ENCODE measurements at regions not wholly inside any gene's neighbourhood (a gene's known extent, or its start where the extent isn't known, plus 50 kb on each side); places are given as distances from the start of the nearest gene placed in this dataset.
A peak's percentile ranks its signal among the peaks of the same experiment; 100 is the strongest.

DNA sequence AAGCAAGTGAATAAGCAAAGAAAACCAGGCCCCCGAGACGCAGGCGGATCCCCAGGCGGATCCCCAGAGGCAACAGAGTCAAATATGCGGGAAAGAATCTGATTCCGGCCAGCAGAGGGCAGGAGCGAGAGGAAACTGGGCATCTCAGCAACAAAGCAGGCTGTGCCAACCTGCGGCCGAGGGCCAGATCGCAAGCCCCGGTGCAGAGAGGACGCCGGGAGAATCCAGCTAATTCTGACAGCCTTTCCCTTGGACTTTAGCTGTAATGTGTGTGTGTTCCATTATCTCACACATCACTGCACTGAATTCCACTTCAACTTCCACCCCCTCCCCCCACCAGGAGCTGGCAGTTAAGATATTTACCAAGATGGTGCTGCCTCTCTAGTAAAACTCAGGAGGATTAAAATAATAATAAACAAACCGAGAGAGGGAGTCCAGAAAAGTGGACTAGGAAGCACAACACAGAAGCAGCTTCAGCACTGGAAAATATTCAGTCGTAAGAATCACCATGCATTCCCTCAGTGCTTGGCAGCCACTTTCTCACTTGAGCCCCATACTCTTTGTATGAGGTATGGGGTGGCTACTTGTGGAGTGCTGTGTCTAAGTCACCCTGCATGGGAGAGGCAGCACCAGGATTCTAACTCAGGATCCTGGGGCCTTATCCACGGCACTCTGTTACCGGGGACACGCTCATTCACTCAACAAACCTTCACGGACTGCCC, 66.2 kb upstream of the SNX9 start:
- Histone ChIP-seq H2BK15ac (ENCODE audit: low read depth, low read length) (no peak overlapping the region), H3K9me3 (ENCODE audit: control insufficient read depth, low read depth, low read length) (no peaks in the 10 kb centered on the region), H3K18ac (ENCODE audit: insufficient read length, low read depth, low read length) (no peak overlapping the region), H2AK5ac (ENCODE audit: insufficient read length, low read length) (no peak overlapping the region), H2BK12ac (ENCODE audit: insufficient read length, low read depth, low read length) (no peak overlapping the region), H3K4me1 (ENCODE audit: insufficient read depth, low read length) (peaks cover 10% of the 10 kb centered on the region; the same call in 1 of the 2 replicates), H4K5ac (ENCODE audit: insufficient read length, low read depth, low read length) (no peak overlapping the region), H3K79me1 (ENCODE audit: insufficient read depth, low read depth, low read length, poor library complexity, severe bottlenecking) (no peaks in the 10 kb centered on the region), H3K23ac (ENCODE audit: insufficient read length, low read depth, low read length) (no peak overlapping the region), H4K8ac (replicated peaks; ENCODE audit: insufficient read length, low read depth, low read length) (no peak overlapping the region), H2BK120ac (ENCODE audit: low read depth, low read length, poor library complexity, severe bottlenecking) (no peak overlapping the region), H3K27me3 (ENCODE audit: insufficient read depth, low read length) (no peaks in the 10 kb centered on the region), H3K4me2 (ENCODE audit: insufficient read depth, insufficient read length, low read length) (no peak overlapping the region), H3K27ac (ENCODE audit: insufficient read length, low read depth, low read length) (no peak overlapping the region), H4K91ac (ENCODE audit: insufficient read length, low read depth, low read length) (no peak overlapping the region), H3T11ph (ENCODE audit: low read length) (no peak overlapping the region), H4K20me1 (ENCODE audit: control insufficient read depth, insufficient read depth, insufficient read length) (no peaks in the 10 kb centered on the region), H3K56ac (ENCODE audit: insufficient read length, low read depth, low read length) (no peak overlapping the region), H3K23me2 (ENCODE audit: insufficient read length, low read depth, low read length, poor library complexity, severe bottlenecking) (no peaks in the 10 kb centered on the region), H3K9ac (ENCODE audit: extremely low read depth, insufficient read length, low read length) (no peak overlapping the region), H3K14ac (ENCODE audit: insufficient read depth, low read length) (no peak overlapping the region), H3K4ac (ENCODE audit: low read depth, low read length) (no peak overlapping the region), H3K79me2 (ENCODE audit: insufficient read depth, low read length) (no peaks in the 10 kb centered on the region), H2BK20ac (ENCODE audit: low read depth, low read length, poor library complexity, severe bottlenecking) (no peak overlapping the region), H2AFZ (ENCODE audit: low read length) (no peak overlapping the region), H2BK5ac (ENCODE audit: insufficient read length, low read length) (no peak overlapping the region)
- H3K36me3 Mint-ChIP-seq (ENCODE audit: insufficient read depth in 1 of 3, low read depth in 3 of 3) = peaks cover 3 to 28% (median 26%) of the 10 kb centered on the region in 3 experiments; a peak in 6 of 7 replicates
- no peak overlapping the region; a peak in 1 of 5 replicates for H3K4me3 Mint-ChIP-seq
- H3K9me3 Mint-ChIP-seq = peaks cover 13 to 27% of the 10 kb centered on the region in 2 experiments
- TF ChIP-seq, protein P1, sequence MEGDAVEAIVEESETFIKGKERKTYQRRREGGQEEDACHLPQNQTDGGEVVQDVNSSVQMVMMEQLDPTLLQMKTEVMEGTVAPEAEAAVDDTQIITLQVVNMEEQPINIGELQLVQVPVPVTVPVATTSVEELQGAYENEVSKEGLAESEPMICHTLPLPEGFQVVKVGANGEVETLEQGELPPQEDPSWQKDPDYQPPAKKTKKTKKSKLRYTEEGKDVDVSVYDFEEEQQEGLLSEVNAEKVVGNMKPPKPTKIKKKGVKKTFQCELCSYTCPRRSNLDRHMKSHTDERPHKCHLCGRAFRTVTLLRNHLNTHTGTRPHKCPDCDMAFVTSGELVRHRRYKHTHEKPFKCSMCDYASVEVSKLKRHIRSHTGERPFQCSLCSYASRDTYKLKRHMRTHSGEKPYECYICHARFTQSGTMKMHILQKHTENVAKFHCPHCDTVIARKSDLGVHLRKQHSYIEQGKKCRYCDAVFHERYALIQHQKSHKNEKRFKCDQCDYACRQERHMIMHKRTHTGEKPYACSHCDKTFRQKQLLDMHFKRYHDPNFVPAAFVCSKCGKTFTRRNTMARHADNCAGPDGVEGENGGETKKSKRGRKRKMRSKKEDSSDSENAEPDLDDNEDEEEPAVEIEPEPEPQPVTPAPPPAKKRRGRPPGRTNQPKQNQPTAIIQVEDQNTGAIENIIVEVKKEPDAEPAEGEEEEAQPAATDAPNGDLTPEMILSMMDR (conservative IDR thresholded peaks at IDR 0.05) = peak; percentile 91
- WGBS (ENCODE audit: extremely low coverage, insufficient read length, low lambda C conversion rate) = no CpG with 5 or more reads among the region's 19 CpGs
- H3K4me1 Mint-ChIP-seq = peaks cover 42 to 60% of the 10 kb centered on the region in 2 experiments
- peak; percentile 90 for DNase-seq
- H3K27me3 Mint-ChIP-seq (ENCODE audit: low read depth) = peaks cover 44% of the 10 kb centered on the region
- no peak overlapping the region for H3K27ac Mint-ChIP-seq
